Uterus (tissue), 2 donors: ENCODE measurements at regions not wholly inside any gene's neighbourhood (a gene's known extent, or its start where the extent isn't known, plus 50 kb on each side); places are given as distances from the start of the nearest gene placed in this dataset.

Experiments used
- POLR2A ChIP-seq, 2 donors: fragments of 450-650 bp; IDR thresholded peaks; one replicate each; pipeline ENCODE4 v1.6.1; 2016; ENCODE audit warnings: antibody characterized with exemption in 2 of 2, mild to moderate bottlenecking in 1 of 2, moderate library complexity in 1 of 2
- TF ChIP-seq, protein P1 (sequence below), 4 experiments: fragments of 200-600 bp in 2 of 4; fragments of 450-650 bp in 2 of 4; sonication (generic) in 2 of 4; IDR thresholded peaks; one replicate each; pipeline ENCODE4 v1.5.1; 2016 to 2019; ENCODE audit warnings: antibody characterized with exemption in 4 of 4, mild to moderate bottlenecking in 2 of 4, moderate library complexity in 1 of 4

DNA sequence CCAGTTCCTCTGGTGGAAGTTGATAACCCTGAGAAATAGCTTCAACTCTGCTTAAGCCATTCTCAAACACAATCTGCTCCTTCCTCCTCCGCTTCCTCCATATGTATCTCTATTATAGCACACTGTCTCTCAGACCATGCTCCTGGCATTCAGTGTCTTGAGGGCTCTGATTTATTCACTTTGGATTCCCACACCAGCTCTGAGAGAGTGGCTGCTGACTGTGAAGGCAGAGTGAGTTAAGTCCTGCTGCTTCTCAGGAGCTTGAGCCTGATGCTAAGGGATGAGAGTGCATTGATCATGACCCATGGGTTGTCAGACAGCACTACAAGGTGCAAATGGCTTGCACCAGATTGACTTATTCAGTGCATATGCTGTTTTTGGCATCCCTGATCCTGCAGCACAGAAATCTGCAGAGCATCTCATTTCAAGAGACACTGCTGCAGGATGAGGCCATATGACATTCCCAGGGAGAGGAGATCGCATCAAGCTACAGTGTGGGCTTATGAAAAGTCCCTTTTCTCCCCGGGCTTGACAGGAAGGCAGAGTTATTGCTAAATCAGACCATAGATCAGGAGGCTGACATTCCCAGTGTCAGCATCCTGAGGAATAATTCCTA lies 500.5 kb upstream of the RAB6C start:
- TF ChIP-seq POLR2A (IDR thresholded peaks at IDR 0.05) = no peak
- TF ChIP-seq, protein P1, sequence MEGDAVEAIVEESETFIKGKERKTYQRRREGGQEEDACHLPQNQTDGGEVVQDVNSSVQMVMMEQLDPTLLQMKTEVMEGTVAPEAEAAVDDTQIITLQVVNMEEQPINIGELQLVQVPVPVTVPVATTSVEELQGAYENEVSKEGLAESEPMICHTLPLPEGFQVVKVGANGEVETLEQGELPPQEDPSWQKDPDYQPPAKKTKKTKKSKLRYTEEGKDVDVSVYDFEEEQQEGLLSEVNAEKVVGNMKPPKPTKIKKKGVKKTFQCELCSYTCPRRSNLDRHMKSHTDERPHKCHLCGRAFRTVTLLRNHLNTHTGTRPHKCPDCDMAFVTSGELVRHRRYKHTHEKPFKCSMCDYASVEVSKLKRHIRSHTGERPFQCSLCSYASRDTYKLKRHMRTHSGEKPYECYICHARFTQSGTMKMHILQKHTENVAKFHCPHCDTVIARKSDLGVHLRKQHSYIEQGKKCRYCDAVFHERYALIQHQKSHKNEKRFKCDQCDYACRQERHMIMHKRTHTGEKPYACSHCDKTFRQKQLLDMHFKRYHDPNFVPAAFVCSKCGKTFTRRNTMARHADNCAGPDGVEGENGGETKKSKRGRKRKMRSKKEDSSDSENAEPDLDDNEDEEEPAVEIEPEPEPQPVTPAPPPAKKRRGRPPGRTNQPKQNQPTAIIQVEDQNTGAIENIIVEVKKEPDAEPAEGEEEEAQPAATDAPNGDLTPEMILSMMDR (IDR thresholded peaks at IDR 0.05) = no peak
